Esophagus squamous epithelium (tissue), 4 donors: ENCODE measurements at regions not wholly inside any gene's neighbourhood (a gene's known extent, or its start where the extent isn't known, plus 50 kb on each side); places are given as distances from the start of the nearest gene placed in this dataset.

Experiments used
- CTCF ChIP-seq, 6 experiments: fragments of 450-650 bp in 4 of 6; fragments of 200-600 bp in 2 of 6; sonication (generic) in 2 of 6; IDR thresholded peaks; one replicate each; pipeline ENCODE4 v1.5.1; 2016 to 2019; ENCODE audit warnings: antibody characterized with exemption in 6 of 6, mild to moderate bottlenecking in 4 of 6, moderate library complexity in 4 of 6
- POLR2A ChIP-seq, 4 donors: fragments of 450-650 bp; IDR thresholded peaks; one replicate each; pipeline ENCODE4 v1.6.1; 2017; ENCODE audit warnings: antibody characterized with exemption in 4 of 4, mild to moderate bottlenecking in 4 of 4, moderate library complexity in 3 of 4

GRCh38 chr1:116321766-116322175, 51.3 kb upstream of the ATP1A1 start:
- TF ChIP-seq POLR2A (IDR thresholded peaks at IDR 0.05) (no peak), CTCF (IDR thresholded peaks at IDR 0.05) (no peak)
